ENCODE measurements at regions not wholly inside any gene's neighbourhood (a gene's known extent, or its start where the extent isn't known, plus 50 kb on each side); places are given as distances from the start of the nearest gene placed in this dataset.

DNA sequence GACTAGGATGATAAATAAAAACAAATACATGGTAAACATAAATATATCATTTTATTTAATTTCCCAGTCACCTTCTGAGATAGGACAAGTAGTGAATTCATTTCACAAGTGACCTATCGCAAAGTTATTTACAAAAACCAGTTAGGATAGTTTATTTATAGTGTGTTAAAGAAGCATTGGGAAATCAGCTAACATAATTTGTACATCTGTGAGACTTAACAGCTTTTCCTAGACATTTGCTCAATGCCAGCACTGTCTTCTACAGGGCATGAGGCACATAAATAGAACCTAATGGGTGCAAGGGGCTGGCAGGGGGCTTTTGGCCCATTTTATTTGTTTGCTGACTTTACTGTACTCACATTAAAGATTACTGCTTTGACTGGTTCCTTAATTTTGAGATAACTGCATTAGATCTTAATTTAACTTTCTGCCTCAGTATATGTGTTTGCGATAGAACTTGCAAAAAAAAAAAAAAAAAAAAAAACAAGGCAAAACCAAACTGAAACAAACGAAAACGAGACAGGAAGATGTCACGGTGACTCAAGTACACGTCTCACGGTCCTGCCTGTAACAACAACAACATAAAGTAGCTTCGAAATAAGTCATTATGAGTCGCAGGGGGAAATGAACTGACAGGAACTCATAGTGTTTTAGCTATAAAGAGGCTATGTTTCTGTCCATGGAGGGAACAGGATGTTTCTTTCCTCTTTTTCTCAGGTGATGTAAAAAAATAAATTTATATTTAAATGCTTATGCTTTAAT lies 133.7 kb upstream of the GMDS start:
- H3K36me3 ChIP-seq (ENCODE audit: insufficient read depth, insufficient read length, low read length), result no peaks in the 10 kb centered on the region
- no peaks in the 10 kb centered on the region for H3K27me3 ChIP-seq (ENCODE audit: insufficient read depth, insufficient read length)
- TF ChIP-seq SUZ12 (IDR thresholded peaks at IDR 0.05; ENCODE audit: extremely low read depth, insufficient read depth, insufficient read length), result no peak
- TF ChIP-seq YY1 (IDR thresholded peaks at IDR 0.05; ENCODE audit: insufficient read depth, insufficient read length), result no peak
- no peak for TF ChIP-seq ZNF274 (IDR thresholded peaks at IDR 0.05; ENCODE audit: low read depth, low read length)
- no peaks in the 10 kb centered on the region for H3K9me3 ChIP-seq (ENCODE audit: insufficient read depth, low read length)
- H3K4me1 ChIP-seq (ENCODE audit: insufficient read depth, insufficient read length), result no peaks in the 10 kb centered on the region
- H3K9ac ChIP-seq (ENCODE audit: insufficient read length, low read depth), result no peak overlapping the region
- no peak for DNase-seq (ENCODE audit: low read depth, low spot score)
- no peak overlapping the region for H3K4me3 ChIP-seq (ENCODE audit: insufficient read length, low read depth)

DNA sequence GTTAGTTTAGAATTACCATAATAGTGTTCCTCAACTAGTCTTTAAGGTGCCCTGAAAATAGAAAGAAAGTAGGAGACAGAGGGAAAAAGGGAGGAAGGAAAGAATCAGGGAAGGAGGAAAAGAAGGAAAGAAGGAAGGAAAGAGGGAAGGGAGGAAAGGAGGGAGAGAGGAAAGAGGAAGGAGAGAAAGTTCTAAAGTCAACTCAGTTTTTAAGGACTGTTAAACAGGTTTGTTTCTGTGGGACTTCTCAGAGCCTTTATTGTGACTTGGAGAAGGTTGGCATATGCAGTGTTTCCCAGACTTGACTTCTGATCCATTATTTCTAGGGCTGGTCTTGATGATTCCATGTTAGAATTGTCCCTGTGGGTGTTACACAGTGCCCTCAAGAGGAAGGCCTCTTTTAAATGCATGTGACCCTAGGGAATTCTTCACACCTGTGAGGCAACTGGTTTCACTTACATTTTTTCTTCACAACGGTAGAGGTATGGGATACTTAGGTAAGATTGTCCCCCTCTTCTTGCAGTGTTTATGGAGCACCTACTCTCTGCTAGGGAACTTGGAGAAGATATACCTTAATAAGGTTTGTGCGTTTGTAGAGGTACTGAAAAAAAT lies 132.7 kb upstream of the GMDS start:
- H3K27me3 ChIP-seq (ENCODE audit: insufficient read depth, insufficient read length), result no peaks in the 10 kb centered on the region

DNA sequence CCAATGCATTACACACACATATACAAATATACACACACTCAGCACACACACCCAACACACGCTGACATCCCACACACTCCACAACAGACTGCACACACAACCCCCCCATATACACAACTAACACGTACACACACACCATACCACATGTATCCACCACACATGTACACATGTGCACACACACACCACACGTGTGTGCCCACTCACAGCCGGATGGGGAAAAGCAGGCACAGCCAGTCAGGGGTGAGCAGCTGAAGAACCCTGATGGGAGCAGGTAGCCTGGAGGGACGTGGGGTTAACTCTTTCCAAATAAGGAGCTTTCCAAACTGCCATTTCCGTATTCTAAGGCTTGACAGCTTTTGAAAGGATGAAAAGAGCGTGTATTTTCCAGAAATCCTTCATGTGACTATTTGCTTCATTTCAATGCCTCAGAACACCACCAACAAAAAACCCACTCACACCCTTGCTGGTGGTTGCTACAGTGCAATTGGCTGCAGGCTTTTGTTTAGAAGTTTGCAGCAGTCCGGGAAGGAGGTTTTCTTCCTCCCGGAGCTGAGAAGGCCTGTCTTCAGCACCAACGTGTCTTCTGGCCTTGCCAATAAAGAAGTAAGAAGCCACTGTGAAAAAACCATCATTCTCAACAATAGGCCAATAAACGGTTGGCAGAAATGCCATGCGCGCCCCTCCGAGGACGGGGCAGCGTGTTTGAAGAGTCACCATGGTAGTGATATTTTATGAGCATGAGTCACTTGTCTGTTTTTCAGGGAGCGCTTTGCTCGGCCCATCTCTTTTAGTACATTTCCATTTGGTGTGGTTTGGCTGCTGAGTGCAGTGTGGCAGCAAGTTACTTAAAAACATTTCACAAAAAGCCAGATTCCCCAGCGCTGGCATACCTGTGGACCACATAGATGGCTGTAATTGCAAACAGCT lies 131.3 kb upstream of the GMDS start:
- Histone ChIP-seq H3K4me3 (ENCODE audit: insufficient read length, low read depth) (no peak overlapping the region), H3K4me1 (ENCODE audit: insufficient read depth, insufficient read length) (no peaks in the 10 kb centered on the region), H3K27me3 (ENCODE audit: insufficient read depth, insufficient read length) (no peaks in the 10 kb centered on the region), H3K9me3 (ENCODE audit: insufficient read depth, low read length) (no peaks in the 10 kb centered on the region), H3K9ac (ENCODE audit: insufficient read length, low read depth) (no peak overlapping the region), H3K36me3 (ENCODE audit: insufficient read depth, insufficient read length, low read length) (no peaks in the 10 kb centered on the region)
- no peak for TF ChIP-seq SUZ12 (IDR thresholded peaks at IDR 0.05; ENCODE audit: extremely low read depth, insufficient read depth, insufficient read length)
- TF ChIP-seq YY1 (IDR thresholded peaks at IDR 0.05; ENCODE audit: insufficient read depth, insufficient read length), result no peak
- TF ChIP-seq ZNF274 (IDR thresholded peaks at IDR 0.05; ENCODE audit: low read depth, low read length), result no peak
- DNase-seq (ENCODE audit: low read depth, low spot score), result no peak

More for the DNA sequence above, 132.7 kb upstream of the GMDS start:
- Histone ChIP-seq H3K36me3 (ENCODE audit: insufficient read depth, insufficient read length, low read length) (no peaks in the 10 kb centered on the region), H3K9ac (ENCODE audit: insufficient read length, low read depth) (no peak overlapping the region), H3K4me3 (ENCODE audit: insufficient read length, low read depth) (no peak overlapping the region), H3K4me1 (ENCODE audit: insufficient read depth, insufficient read length) (no peaks in the 10 kb centered on the region), H3K9me3 (ENCODE audit: insufficient read depth, low read length) (no peaks in the 10 kb centered on the region)
- TF ChIP-seq ZNF274 (IDR thresholded peaks at IDR 0.05; ENCODE audit: low read depth, low read length) (no peak), SUZ12 (IDR thresholded peaks at IDR 0.05; ENCODE audit: extremely low read depth, insufficient read depth, insufficient read length) (no peak), YY1 (IDR thresholded peaks at IDR 0.05; ENCODE audit: insufficient read depth, insufficient read length) (no peak)
- no peak for DNase-seq (ENCODE audit: low read depth, low spot score)

GRCh38 chr6:2375443-2375842 lies 130.0 kb upstream of the GMDS start:
- DNase-seq (ENCODE audit: low read depth, low spot score), result no peak
- H3K36me3 ChIP-seq (ENCODE audit: insufficient read depth, insufficient read length, low read length), result no peaks in the 10 kb centered on the region
- H3K4me3 ChIP-seq (ENCODE audit: insufficient read length, low read depth), result no peak overlapping the region
- TF ChIP-seq ZNF274 (IDR thresholded peaks at IDR 0.05; ENCODE audit: low read depth, low read length) (no peak), SUZ12 (IDR thresholded peaks at IDR 0.05; ENCODE audit: extremely low read depth, insufficient read depth, insufficient read length) (no peak), YY1 (IDR thresholded peaks at IDR 0.05; ENCODE audit: insufficient read depth, insufficient read length) (no peak)
- no peak overlapping the region for H3K9ac ChIP-seq (ENCODE audit: insufficient read length, low read depth)
- H3K4me1 ChIP-seq (ENCODE audit: insufficient read depth, insufficient read length), result no peaks in the 10 kb centered on the region
- H3K27me3 ChIP-seq (ENCODE audit: insufficient read depth, insufficient read length), result no peaks in the 10 kb centered on the region
- H3K9me3 ChIP-seq (ENCODE audit: insufficient read depth, low read length), result no peaks in the 10 kb centered on the region

DNA sequence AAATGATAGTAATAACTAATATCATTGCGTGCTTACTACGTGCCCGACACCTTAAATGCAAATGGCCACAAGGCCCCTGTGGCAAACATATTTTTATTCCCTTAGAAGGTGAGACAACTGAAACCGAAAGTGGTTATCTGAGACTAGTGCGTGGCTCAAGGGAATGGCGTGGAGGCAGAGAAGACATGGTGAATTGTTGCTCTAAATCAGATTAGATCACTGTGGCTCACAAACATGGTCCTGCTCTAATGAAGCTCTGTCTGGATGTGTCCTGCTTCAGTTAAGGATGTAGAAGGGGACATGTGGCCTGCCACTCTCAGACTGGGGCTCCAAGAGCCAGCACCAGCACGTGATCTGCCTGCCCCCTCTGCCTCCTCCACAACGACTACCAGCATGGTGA lies 124.2 kb upstream of the GMDS start:
- no peak for DNase-seq (ENCODE audit: low read depth, low spot score)
- H3K4me3 ChIP-seq (ENCODE audit: insufficient read length, low read depth), result no peak overlapping the region

DNA sequence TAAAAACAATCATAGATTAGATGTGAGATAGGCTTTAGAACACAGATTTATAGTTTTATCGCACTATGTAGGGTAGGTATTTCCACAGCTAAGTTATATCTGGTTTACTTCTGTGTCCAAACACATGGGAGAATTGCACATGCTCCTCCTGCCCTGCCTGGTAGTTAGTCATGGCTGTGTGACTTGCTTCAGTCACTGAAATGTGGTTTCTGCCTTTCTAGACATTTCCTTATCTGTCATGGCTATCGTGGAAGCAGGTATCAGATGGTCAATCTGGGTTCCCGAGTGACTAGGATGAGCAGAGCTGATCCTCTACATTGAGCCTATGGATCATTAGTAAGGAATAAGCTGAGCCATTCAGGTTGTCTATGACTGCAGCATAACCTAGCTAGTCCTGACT lies 117.8 kb upstream of the GMDS start:
- H3K4me1 ChIP-seq (ENCODE audit: insufficient read depth, insufficient read length), result no peaks in the 10 kb centered on the region
- no peaks in the 10 kb centered on the region for H3K36me3 ChIP-seq (ENCODE audit: insufficient read depth, insufficient read length, low read length)
- no peak for DNase-seq (ENCODE audit: low read depth, low spot score)
- H3K4me3 ChIP-seq (ENCODE audit: insufficient read length, low read depth), result no peak overlapping the region
- no peak overlapping the region for H3K9ac ChIP-seq (ENCODE audit: insufficient read length, low read depth)
- TF ChIP-seq ZNF274 (IDR thresholded peaks at IDR 0.05; ENCODE audit: low read depth, low read length), result no peak
- no peak for TF ChIP-seq YY1 (IDR thresholded peaks at IDR 0.05; ENCODE audit: insufficient read depth, insufficient read length)
- no peak for TF ChIP-seq SUZ12 (IDR thresholded peaks at IDR 0.05; ENCODE audit: extremely low read depth, insufficient read depth, insufficient read length)
- H3K27me3 ChIP-seq (ENCODE audit: insufficient read depth, insufficient read length), result no peaks in the 10 kb centered on the region
- H3K9me3 ChIP-seq (ENCODE audit: insufficient read depth, low read length), result no peaks in the 10 kb centered on the region

More for the DNA sequence above, 124.2 kb upstream of the GMDS start:
- Histone ChIP-seq H3K36me3 (ENCODE audit: insufficient read depth, insufficient read length, low read length) (no peaks in the 10 kb centered on the region), H3K27me3 (ENCODE audit: insufficient read depth, insufficient read length) (no peaks in the 10 kb centered on the region), H3K4me1 (ENCODE audit: insufficient read depth, insufficient read length) (no peaks in the 10 kb centered on the region), H3K9me3 (ENCODE audit: insufficient read depth, low read length) (no peaks in the 10 kb centered on the region), H3K9ac (ENCODE audit: insufficient read length, low read depth) (no peak overlapping the region)
- TF ChIP-seq SUZ12 (IDR thresholded peaks at IDR 0.05; ENCODE audit: extremely low read depth, insufficient read depth, insufficient read length), result no peak
- no peak for TF ChIP-seq YY1 (IDR thresholded peaks at IDR 0.05; ENCODE audit: insufficient read depth, insufficient read length)
- no peak for TF ChIP-seq ZNF274 (IDR thresholded peaks at IDR 0.05; ENCODE audit: low read depth, low read length)

All from NT2/D1 (cell line).